HG03354 (cell line): ENCODE measurements at regions not wholly inside any gene's neighbourhood (a gene's known extent, or its start where the extent isn't known, plus 50 kb on each side); places are given as distances from the start of the nearest gene placed in this dataset.
"Not testable (repeated sequence)": the region's sequence is repeated elsewhere in the genome, so short reads cannot be mapped to it uniquely, and the experiment has no call there.

Experiments
- ATAC-seq: cut with Tn5 transposase; IDR thresholded peaks from one replicate; pipeline ENCODE4 v1.9.1; 2021; ENCODE audit warnings: mild to moderate bottlenecking; ENCODE audit not compliant: unreplicated experiment, poor library complexity, severe bottlenecking

- no peak for ATAC-seq
Measured at GRCh38 chr5:173394701-173395100, 66.5 kb upstream of the STC2 start.

- no peak for ATAC-seq
Measured at GRCh38 chr5:173392172-173392571, 64.0 kb upstream of the STC2 start.

- ATAC-seq, result no peak
Measured at GRCh38 chr5:173391031-173391430, 62.8 kb upstream of the STC2 start.

- not testable (repeated sequence) for ATAC-seq
Measured at GRCh38 chr5:173387293-173387692, 59.1 kb upstream of the STC2 start.

GRCh38 chr5:173385832-173386360, 57.7 kb upstream of the STC2 start:
- no peak for ATAC-seq

- ATAC-seq, result no peak
Measured at GRCh38 chr5:173383711-173384110, 55.5 kb upstream of the STC2 start.

GRCh38 chr5:173378727-173379126, 50.5 kb upstream of the STC2 start:
- ATAC-seq, result no peak
